Heart right ventricle (tissue), 16 donors: ENCODE measurements at regions not wholly inside any gene's neighbourhood (a gene's known extent, or its start where the extent isn't known, plus 50 kb on each side); places are given as distances from the start of the nearest gene placed in this dataset.

Experiments used
- ATAC-seq, 8 donors: fragments of 200-7000 bp; cut with Tn5 transposase; one replicate each; pipeline ENCODE4 v1.9.1; 2020; ENCODE audit warnings: mild to moderate bottlenecking in 8 of 8, moderate library complexity in 8 of 8, moderate number of reproducible peaks in 1 of 8
- DNase-seq, 2 donors: peaks; one replicate each; pipeline ENCODE4 v3.0.0-alpha.2; 2020
- H3K27ac ChIP-seq, 10 donors: fragments of 200-600 bp; sonication (generic) in 2 of 10; one replicate each; pipeline versions ENCODE4 v1.5.0 to v1.8.0; 2020 to 2022; ENCODE audit warnings: mild to moderate bottlenecking in 3 of 10
- H3K27me3 ChIP-seq, 7 donors: fragments of 200-600 bp; one replicate each; pipeline ENCODE4 v1.8.0; 2021 to 2022; ENCODE audit warnings: mild to moderate bottlenecking in 2 of 7
- H3K36me3 ChIP-seq, 9 donors: fragments of 200-600 bp; sonication (generic) in 1 of 9; one replicate each; pipeline versions ENCODE4 v1.5.0 to v1.8.0; 2020 to 2022; ENCODE audit warnings: mild to moderate bottlenecking in 2 of 9
- H3K4me1 ChIP-seq, 9 donors: fragments of 200-600 bp; sonication (generic) in 1 of 9; one replicate each; pipeline versions ENCODE4 v1.5.0 to v1.8.0; 2020 to 2022; ENCODE audit warnings: mild to moderate bottlenecking in 4 of 9
- H3K4me3 ChIP-seq, 10 donors: fragments of 200-600 bp; sonication (generic) in 2 of 10; one replicate each; pipeline versions ENCODE4 v1.5.0 to v1.8.0; 2020 to 2022; ENCODE audit warnings: mild to moderate bottlenecking in 7 of 10, moderate library complexity in 2 of 10
- H3K9me3 ChIP-seq, 11 donors: fragments of 200-600 bp in 10 of 11; sonication (generic) in 2 of 11; one replicate each; pipeline versions ENCODE4 v1.5.0 to v1.8.0; 2013 to 2022; ENCODE audit warnings: mild to moderate bottlenecking in 2 of 11, control low read depth in 1 of 11, moderate library complexity in 1 of 11
- CTCF ChIP-seq, 9 donors: fragments of 200-600 bp; sonication (generic) in 2 of 9; IDR thresholded peaks; one replicate each; pipeline versions ENCODE4 v1.5.0 to v1.8.0; 2021 to 2022; ENCODE audit warnings: antibody characterized with exemption in 9 of 9, mild to moderate bottlenecking in 5 of 9, moderate library complexity in 1 of 9
- WGBS, 2 donors: extraction: QIAGEN DNeasy Blood & Tissue Kit; methylation state at CpG; one replicate each; pipeline ENCODE4 v1.1.7; 2013; ENCODE audit warnings: inconsistent platforms in 1 of 2; 5-methylcytosine and 5-hydroxymethylcytosine counted together
- intact Hi-C, 10 donors: fragments of 100-400 bp; cut with DNase I; formaldehyde crosslinking; loops; one replicate each; pipeline versions ENCODE4 v1.11.1 to v1.14.2; 2022
- donor health status: Arrhythmogenic right ventricular cardiomyopathy.
- donor health status: ischemic (EF 13 %, LVEDD 7.1; RV severe dilation, severe dysfunction).
- donor health status: healthy with polysubstance abuse.
- donor health status: DM: no; HTN: yes; CAD: no.
- donor health status: DM: no; HTN: no; CAD: no.
- donor health status: ischemic (EF 25% LVEDD 6.9; RV normal size, moderate dysfunction).
- donor health status: ischemic (EF 25% LVEDD 5.7; RV mildly dilated, moderate dysfunction).
- donor health status: healthy.
- donor health status: DM: yes; HTN: yes; CAD: no.
- donor health status: Ischemic cardiomyopathy.
- donor health status: ischemic (EF 35%, LVEDD 5.7; RV mildly dilated, moderate dysfunction).
- donor health status: nonischemic (EF 11% LVEDD 7.7; RV severe dilation, severe dysfunction).
- donor health status: DM: yes; HTN: yes; CAD: no.
- donor health status: PGD.
- donor health status: ischemic (EF 29% LVEDD 5.4; RV normal size, mild dysfunction).
- donor health status: nonischemic (EF 23%, LVEDD 6.1; RV moderate dilation, normal function).

- 94 to 100% methylated on average over 2 of the region's 2 CpGs for WGBS, 2 donors
- no peak for TF ChIP-seq CTCF (IDR thresholded peaks at IDR 0.05)
- DNase-seq (no peak), ATAC-seq (no peak)
- Histone ChIP-seq H3K27ac (no peak overlapping the region), H3K4me3 (no peak overlapping the region), H3K27me3 (peaks cover 0 to 33% (median 0%) of the 10 kb centered on the region in 7 donors), H3K36me3 (no peaks in the 10 kb centered on the region), H3K9me3 (peaks cover 0 to 6% (median 0%) of the 10 kb centered on the region in 11 donors), H3K4me1 (no peaks in the 10 kb centered on the region)
- intact Hi-C loops: no loop called here
Measured at GRCh38 chrX:13180807-13181206, 136.4 kb upstream of the FAM9C start.

GRCh38 chrX:13179586-13179985 lies 135.2 kb upstream of the FAM9C start:
- H3K27ac ChIP-seq: no peak overlapping the region
- TF ChIP-seq CTCF (IDR thresholded peaks at IDR 0.05): no peak
- no peak for ATAC-seq
- H3K27me3 ChIP-seq: peaks cover 0 to 33% (median 0%) of the 10 kb centered on the region in 7 donors
- H3K4me3 ChIP-seq: no peak overlapping the region
- DNase-seq: no peak
- 88 to 92% methylated on average over 3 of the region's 3 CpGs for WGBS, 2 donors
- intact Hi-C loops: no loop called here
- H3K4me1 ChIP-seq: no peaks in the 10 kb centered on the region
- H3K9me3 ChIP-seq: peaks cover 0 to 6% (median 0%) of the 10 kb centered on the region in 11 donors
- H3K36me3 ChIP-seq: no peaks in the 10 kb centered on the region

GRCh38 chrX:13179100-13179499 lies 134.7 kb upstream of the FAM9C start:
- no peak for DNase-seq
- no peak overlapping the region for H3K4me3 ChIP-seq
- peaks cover 0 to 1% (median 0%) of the 10 kb centered on the region in 11 donors for H3K9me3 ChIP-seq
- WGBS, 2 donors: 88 to 98% methylated on average over 2 of the region's 2 CpGs
- no peaks in the 10 kb centered on the region for H3K4me1 ChIP-seq
- intact Hi-C loops: no loop called here
- no peak for TF ChIP-seq CTCF (IDR thresholded peaks at IDR 0.05)
- no peaks in the 10 kb centered on the region for H3K36me3 ChIP-seq
- peaks cover 0 to 33% (median 0%) of the 10 kb centered on the region in 7 donors for H3K27me3 ChIP-seq
- no peak for ATAC-seq
- H3K27ac ChIP-seq: no peak overlapping the region

GRCh38 chrX:13177921-13178566 lies 133.6 kb upstream of the FAM9C start:
- Histone ChIP-seq H3K27ac (no peak overlapping the region), H3K4me1 (no peaks in the 10 kb centered on the region), H3K9me3 (no peaks in the 10 kb centered on the region), H3K36me3 (no peaks in the 10 kb centered on the region), H3K27me3 (peaks cover 0 to 33% (median 0%) of the 10 kb centered on the region in 7 donors), H3K4me3 (no peak overlapping the region)
- ATAC-seq (no peak), DNase-seq (no peak)
- 83 to 90% methylated on average over 6 of the region's 6 CpGs for WGBS, 2 donors
- no peak for TF ChIP-seq CTCF (IDR thresholded peaks at IDR 0.05)
- intact Hi-C loops: no loop called here
